CD4-positive, alpha-beta T cell (primary cell): ENCODE measurements at regions not wholly inside any gene's neighbourhood (a gene's known extent, or its start where the extent isn't known, plus 50 kb on each side); places are given as distances from the start of the nearest gene placed in this dataset.
"Not testable (repeated sequence)": the region's sequence is repeated elsewhere in the genome, so short reads cannot be mapped to it uniquely, and the experiment has no call there.

ENCODE experiments used
- ATAC-seq: fragments of 200-7000 bp; cut with Tn5 transposase; one replicate; pipeline ENCODE4 v1.10.0; 2022; ENCODE audit warnings: mild to moderate bottlenecking; ENCODE audit not compliant: poor library complexity
- CTCF ChIA-PET: fragments of 350-600 bp; sonication (Branson Sonifier 250); formaldehyde crosslinking; loops from one replicate; lab custom pipeline; 2021; ENCODE audit warnings: antibody characterized with exemption, inconsistent platforms; lab: Charles Lee
- POLR2A ChIA-PET: fragments of 350-600 bp; sonication (Branson Sonifier 250); formaldehyde crosslinking; loops from one replicate; lab custom pipeline; 2021; ENCODE audit warnings: antibody characterized with exemption, inconsistent platforms; lab: Charles Lee
- DNase-seq, 14 experiments: peaks; one replicate each; pipeline ENCODE4 v3.0.0-alpha.2; 2013 to 2020; ENCODE audit warnings: mixed read lengths in 2 of 14
- H3K27ac ChIP-seq, 2 donors: one replicate each; pipeline versions ENCODE4 v1.5.1 to v1.7.0; 2013; ENCODE audit warnings: low read length in 2 of 2, low read depth in 1 of 2, mild to moderate bottlenecking in 1 of 2
- H3K27me3 ChIP-seq, 2 experiments: 1 replicate in 1 of 2; 2 replicates in 1 of 2; pipeline versions ENCODE4 v1.6.1 to v1.7.0; 2013; ENCODE audit warnings: low read length in 2 of 2, control low read depth in 1 of 2, mild to moderate bottlenecking in 1 of 2, moderate library complexity in 1 of 2; ENCODE audit not compliant: insufficient read depth in 2 of 2, control insufficient read depth in 1 of 2
- H3K36me3 ChIP-seq: one replicate; pipeline ENCODE4 v1.6.1; 2013; ENCODE audit warnings: low read length, control low read depth; ENCODE audit not compliant: insufficient read depth
- H3K4me1 ChIP-seq: one replicate; pipeline ENCODE4 v1.6.1; 2013; ENCODE audit warnings: low read length, control low read depth; ENCODE audit not compliant: insufficient read depth
- H3K4me3 ChIP-seq: one replicate; pipeline ENCODE4 v1.5.1; 2013; ENCODE audit warnings: mild to moderate bottlenecking, low read length, moderate library complexity
- H3K9me3 ChIP-seq, 2 experiments: 1 replicate in 1 of 2; 2 replicates in 1 of 2; pipeline versions ENCODE4 v1.6.1 to v1.7.0; 2013; ENCODE audit warnings: low read length in 2 of 2, mild to moderate bottlenecking in 2 of 2, control low read depth in 1 of 2, moderate library complexity in 1 of 2; ENCODE audit not compliant: control insufficient read depth in 1 of 2, insufficient read depth in 1 of 2
- H3K27ac Mint-ChIP-seq: one replicate; pipeline ENCODE4 v1.8.0; 2020; ENCODE audit warnings: mixed read lengths
- H3K27me3 Mint-ChIP-seq: one replicate; pipeline ENCODE4 v1.8.0; 2021; ENCODE audit warnings: mixed read lengths
- H3K36me3 Mint-ChIP-seq: one replicate; pipeline ENCODE4 v1.8.0; 2021; ENCODE audit warnings: low read depth, mixed read lengths
- H3K4me1 Mint-ChIP-seq: one replicate; pipeline ENCODE4 v1.8.0; 2021; ENCODE audit warnings: low read depth, mixed read lengths
- H3K4me3 Mint-ChIP-seq: one replicate; pipeline ENCODE4 v1.8.0; 2020; ENCODE audit warnings: mild to moderate bottlenecking, mixed read lengths
- H3K9me3 Mint-ChIP-seq: one replicate; pipeline ENCODE4 v1.8.0; 2020; ENCODE audit warnings: mixed read lengths
- intact Hi-C, 2 experiments: fragments of 100-400 bp; cut with DNase I in 1 of 2; cut with micrococcal nuclease in 1 of 2; formaldehyde crosslinking; loops; one replicate each; pipeline versions ENCODE4 v1.15.1 to v1.9.0; 2023 to 2025; cut with DNase I, micrococcal nuclease
- TF ChIP-seq, protein P1 (sequence below): fragments of 200-600 bp; IDR thresholded peaks from one replicate; pipeline ENCODE4 v1.8.0; 2022; ENCODE audit warnings: antibody characterized with exemption, mild to moderate bottlenecking

DNA sequence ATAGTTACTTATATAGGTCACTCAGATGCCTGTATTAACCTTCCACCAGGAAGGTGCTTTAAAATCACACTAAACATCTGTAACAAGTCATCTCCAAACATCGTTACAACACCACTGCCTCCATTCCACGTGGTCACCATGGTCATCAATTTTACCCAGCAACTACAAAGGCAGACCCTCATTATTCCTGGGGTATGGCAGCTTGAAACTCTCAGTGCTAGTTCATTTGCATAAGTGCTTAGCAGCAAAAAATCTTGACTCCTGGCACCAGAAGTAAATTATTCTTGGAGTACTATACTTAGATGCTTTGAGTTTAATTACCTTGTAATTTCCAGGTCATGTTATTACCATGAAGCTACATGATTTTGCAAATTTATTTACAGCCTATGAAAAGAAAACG lies 250.6 kb downstream of the KBTBD8 start:
- Mint-ChIP-seq H3K9me3 (peaks cover 4% of the 10 kb centered on the region), H3K27ac (no peak overlapping the region), H3K4me1 (no peaks in the 10 kb centered on the region), H3K4me3 (no peak overlapping the region), H3K36me3 (peaks cover 5% of the 10 kb centered on the region), H3K27me3 (no peaks in the 10 kb centered on the region)
- DNase-seq (no peak), ATAC-seq (no peak)
- ChIA-PET POLR2A (no interaction called here), CTCF (no interaction called here)
- TF ChIP-seq, protein P1, sequence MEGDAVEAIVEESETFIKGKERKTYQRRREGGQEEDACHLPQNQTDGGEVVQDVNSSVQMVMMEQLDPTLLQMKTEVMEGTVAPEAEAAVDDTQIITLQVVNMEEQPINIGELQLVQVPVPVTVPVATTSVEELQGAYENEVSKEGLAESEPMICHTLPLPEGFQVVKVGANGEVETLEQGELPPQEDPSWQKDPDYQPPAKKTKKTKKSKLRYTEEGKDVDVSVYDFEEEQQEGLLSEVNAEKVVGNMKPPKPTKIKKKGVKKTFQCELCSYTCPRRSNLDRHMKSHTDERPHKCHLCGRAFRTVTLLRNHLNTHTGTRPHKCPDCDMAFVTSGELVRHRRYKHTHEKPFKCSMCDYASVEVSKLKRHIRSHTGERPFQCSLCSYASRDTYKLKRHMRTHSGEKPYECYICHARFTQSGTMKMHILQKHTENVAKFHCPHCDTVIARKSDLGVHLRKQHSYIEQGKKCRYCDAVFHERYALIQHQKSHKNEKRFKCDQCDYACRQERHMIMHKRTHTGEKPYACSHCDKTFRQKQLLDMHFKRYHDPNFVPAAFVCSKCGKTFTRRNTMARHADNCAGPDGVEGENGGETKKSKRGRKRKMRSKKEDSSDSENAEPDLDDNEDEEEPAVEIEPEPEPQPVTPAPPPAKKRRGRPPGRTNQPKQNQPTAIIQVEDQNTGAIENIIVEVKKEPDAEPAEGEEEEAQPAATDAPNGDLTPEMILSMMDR = no peak
- intact Hi-C loops = no loop called here
- no peaks in the 10 kb centered on the region for H3K27me3 ChIP-seq
- H3K4me1 ChIP-seq = no peaks in the 10 kb centered on the region
- no peak overlapping the region for H3K4me3 ChIP-seq
- H3K9me3 ChIP-seq = peaks cover 0 to 7% of the 10 kb centered on the region in 2 experiments
- no peaks in the 10 kb centered on the region for H3K36me3 ChIP-seq
- no peak overlapping the region for H3K27ac ChIP-seq

DNA sequence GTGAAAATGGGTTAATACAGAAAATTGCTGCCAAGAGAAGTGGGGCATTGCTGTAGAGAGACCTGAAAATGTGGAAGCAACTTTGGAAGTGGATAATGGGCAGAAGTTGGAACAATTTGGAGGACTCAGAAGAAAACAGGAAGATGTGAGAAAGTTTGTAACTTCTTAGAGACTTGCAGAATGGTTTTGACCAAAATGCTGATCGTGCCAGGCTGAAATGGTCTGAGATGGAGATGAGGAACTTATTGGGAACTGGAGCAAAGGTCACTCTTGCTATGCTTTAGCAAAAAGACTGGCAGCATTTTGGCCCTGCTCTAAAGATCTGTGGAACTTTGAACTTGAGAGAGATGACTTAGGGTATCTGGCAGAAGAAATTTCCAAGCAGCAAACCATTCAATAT lies 254.8 kb downstream of the KBTBD8 start:
- H3K36me3 ChIP-seq, DNase-seq, H3K27ac Mint-ChIP-seq, H3K27me3 Mint-ChIP-seq, POLR2A ChIA-PET, H3K4me1 Mint-ChIP-seq, ATAC-seq, H3K9me3 Mint-ChIP-seq, H3K27ac ChIP-seq, intact Hi-C loops, H3K36me3 Mint-ChIP-seq, H3K27me3 ChIP-seq, H3K4me1 ChIP-seq, H3K4me3 Mint-ChIP-seq, H3K4me3 ChIP-seq: not testable (repeated sequence)
- CTCF ChIA-PET = interaction anchor here (0.5 kb wide), 1 partner anchor 149 kb away, joined by 3 read pairs; no protein-coding TSS in a partner anchor
- H3K9me3 ChIP-seq = peaks cover 0 to 10% of the 10 kb centered on the region in 2 experiments

DNA sequence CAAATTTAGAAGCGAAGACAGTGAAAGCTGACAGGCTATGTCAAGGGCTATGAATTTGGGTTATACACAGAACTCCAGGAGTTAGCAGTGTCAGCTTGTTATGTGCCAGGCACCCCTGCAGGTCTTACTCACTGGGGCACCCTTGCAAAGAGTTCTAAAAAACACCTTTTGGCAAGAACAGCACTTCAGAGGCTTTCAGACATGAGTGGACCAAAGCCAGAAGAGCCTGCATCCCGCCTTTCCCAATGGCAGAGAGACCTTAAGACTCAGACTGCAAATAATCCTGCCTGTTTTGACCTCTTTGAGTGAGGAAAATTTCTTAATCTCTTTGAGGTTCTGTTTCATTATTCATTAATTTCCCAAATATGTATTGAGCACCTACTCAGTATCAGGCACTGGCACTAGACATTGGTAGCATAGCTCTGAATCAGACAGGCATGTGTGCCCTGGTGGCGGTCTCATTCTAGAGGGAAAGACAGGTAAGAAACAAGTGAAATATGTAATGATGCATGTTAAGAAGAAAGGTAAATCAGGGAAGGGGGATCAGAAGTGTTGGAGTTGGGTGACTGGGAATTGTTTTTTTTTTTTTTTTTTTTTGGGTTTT lies 280.0 kb downstream of the KBTBD8 start:
- Histone ChIP-seq H3K36me3 (no peaks in the 10 kb centered on the region), H3K4me1 (no peaks in the 10 kb centered on the region), H3K27ac (no peak overlapping the region), H3K27me3 (no peaks in the 10 kb centered on the region), H3K4me3 (no peak overlapping the region), H3K9me3 (no peaks in the 10 kb centered on the region)
- CTCF ChIA-PET = no interaction called here
- no peak for ATAC-seq
- no peak for DNase-seq
- Mint-ChIP-seq H3K9me3 (peaks cover 7% of the 10 kb centered on the region), H3K4me1 (no peaks in the 10 kb centered on the region), H3K27ac (no peak overlapping the region), H3K36me3 (no peaks in the 10 kb centered on the region), H3K27me3 (no peaks in the 10 kb centered on the region), H3K4me3 (no peak overlapping the region)
- POLR2A ChIA-PET = no interaction called here
- intact Hi-C loops = no loop called here
- TF ChIP-seq, protein P1 = no peak

DNA sequence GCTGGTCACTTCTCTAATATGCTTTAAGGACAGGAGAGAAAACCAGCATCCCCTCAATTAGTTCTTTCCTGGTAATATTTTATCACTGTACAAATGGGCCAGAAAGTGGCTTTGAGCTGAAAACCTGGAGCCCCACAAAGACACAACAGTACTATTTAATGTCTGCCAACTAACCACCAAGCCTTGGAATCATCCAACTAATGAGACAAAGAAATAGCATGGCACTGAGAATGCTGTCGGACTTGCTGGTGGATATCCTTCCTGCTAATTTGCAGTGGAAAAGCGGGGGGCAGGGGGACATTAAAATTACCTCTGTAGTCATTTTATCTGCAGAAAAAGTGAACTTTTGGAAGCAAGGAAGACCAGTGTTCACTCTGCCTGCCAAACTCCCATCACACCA lies 288.5 kb downstream of the KBTBD8 start:
- no peak overlapping the region for H3K4me3 ChIP-seq
- H3K36me3 Mint-ChIP-seq = no peaks in the 10 kb centered on the region

More for the DNA sequence above, 288.5 kb downstream of the KBTBD8 start:
- intact Hi-C loops = no loop called here
- Mint-ChIP-seq H3K27me3 (no peaks in the 10 kb centered on the region), H3K27ac (no peak overlapping the region), H3K4me1 (no peaks in the 10 kb centered on the region), H3K9me3 (peaks cover 9% of the 10 kb centered on the region), H3K4me3 (no peak overlapping the region)
- ATAC-seq = no peak
- ChIA-PET POLR2A (no interaction called here), CTCF (no interaction called here)
- Histone ChIP-seq H3K27me3 (no peaks in the 10 kb centered on the region), H3K9me3 (no peaks in the 10 kb centered on the region), H3K27ac (no peak overlapping the region), H3K36me3 (no peaks in the 10 kb centered on the region), H3K4me1 (no peaks in the 10 kb centered on the region)
- no peak for DNase-seq
- TF ChIP-seq, protein P1 = no peak
